Gastroesophageal sphincter (tissue), 3 donors: ENCODE measurements at regions not wholly inside any gene's neighbourhood (a gene's known extent, or its start where the extent isn't known, plus 50 kb on each side); places are given as distances from the start of the nearest gene placed in this dataset.

ENCODE experiments used
- EP300 ChIP-seq: sonication (generic); formaldehyde crosslinking; IDR thresholded peaks from one replicate; pipeline ENCODE4 v1.6.1; 2017; ENCODE audit warnings: antibody characterized with exemption, mild to moderate bottlenecking
- POLR2A ChIP-seq, 2 donors: fragments of 450-650 bp; IDR thresholded peaks; one replicate each; pipeline ENCODE4 v1.6.1; 2017; ENCODE audit warnings: antibody characterized with exemption in 2 of 2, mild to moderate bottlenecking in 2 of 2, moderate library complexity in 1 of 2
- TF ChIP-seq, protein P1 (sequence below), 4 experiments: fragments of 200-600 bp in 2 of 4; fragments of 450-650 bp in 2 of 4; sonication (generic) in 1 of 4; IDR thresholded peaks; one replicate each; pipeline ENCODE4 v1.5.1; 2017 to 2019; ENCODE audit warnings: antibody characterized with exemption in 4 of 4, mild to moderate bottlenecking in 2 of 4, moderate library complexity in 2 of 4

DNA sequence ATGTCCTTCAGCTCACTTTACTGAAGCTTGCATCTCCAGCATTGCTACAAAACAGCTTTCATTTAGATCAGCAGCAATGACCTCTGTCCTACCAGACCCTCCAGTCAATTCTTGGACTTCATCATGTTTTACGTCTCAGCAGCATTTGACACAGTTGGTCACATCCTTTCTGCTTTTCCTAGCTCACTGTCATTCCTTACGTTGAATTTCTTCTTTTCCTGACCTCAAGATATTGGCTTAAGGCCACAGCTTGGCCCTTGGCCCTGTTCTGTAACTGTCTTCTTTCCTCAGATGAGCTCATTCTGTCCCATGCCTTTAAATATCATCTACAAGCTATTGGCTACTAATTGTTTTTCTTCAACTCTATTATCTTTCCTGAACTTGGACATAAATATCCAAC lies 576.2 kb upstream of the KCNMB2 start:
- TF ChIP-seq POLR2A (IDR thresholded peaks at IDR 0.05) (no peak), EP300 (no peak)
- TF ChIP-seq, protein P1, sequence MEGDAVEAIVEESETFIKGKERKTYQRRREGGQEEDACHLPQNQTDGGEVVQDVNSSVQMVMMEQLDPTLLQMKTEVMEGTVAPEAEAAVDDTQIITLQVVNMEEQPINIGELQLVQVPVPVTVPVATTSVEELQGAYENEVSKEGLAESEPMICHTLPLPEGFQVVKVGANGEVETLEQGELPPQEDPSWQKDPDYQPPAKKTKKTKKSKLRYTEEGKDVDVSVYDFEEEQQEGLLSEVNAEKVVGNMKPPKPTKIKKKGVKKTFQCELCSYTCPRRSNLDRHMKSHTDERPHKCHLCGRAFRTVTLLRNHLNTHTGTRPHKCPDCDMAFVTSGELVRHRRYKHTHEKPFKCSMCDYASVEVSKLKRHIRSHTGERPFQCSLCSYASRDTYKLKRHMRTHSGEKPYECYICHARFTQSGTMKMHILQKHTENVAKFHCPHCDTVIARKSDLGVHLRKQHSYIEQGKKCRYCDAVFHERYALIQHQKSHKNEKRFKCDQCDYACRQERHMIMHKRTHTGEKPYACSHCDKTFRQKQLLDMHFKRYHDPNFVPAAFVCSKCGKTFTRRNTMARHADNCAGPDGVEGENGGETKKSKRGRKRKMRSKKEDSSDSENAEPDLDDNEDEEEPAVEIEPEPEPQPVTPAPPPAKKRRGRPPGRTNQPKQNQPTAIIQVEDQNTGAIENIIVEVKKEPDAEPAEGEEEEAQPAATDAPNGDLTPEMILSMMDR (IDR thresholded peaks at IDR 0.05) = no peak
